ENCODE measurements at regions not wholly inside any gene's neighbourhood (a gene's known extent, or its start where the extent isn't known, plus 50 kb on each side); places are given as distances from the start of the nearest gene placed in this dataset.

DNA sequence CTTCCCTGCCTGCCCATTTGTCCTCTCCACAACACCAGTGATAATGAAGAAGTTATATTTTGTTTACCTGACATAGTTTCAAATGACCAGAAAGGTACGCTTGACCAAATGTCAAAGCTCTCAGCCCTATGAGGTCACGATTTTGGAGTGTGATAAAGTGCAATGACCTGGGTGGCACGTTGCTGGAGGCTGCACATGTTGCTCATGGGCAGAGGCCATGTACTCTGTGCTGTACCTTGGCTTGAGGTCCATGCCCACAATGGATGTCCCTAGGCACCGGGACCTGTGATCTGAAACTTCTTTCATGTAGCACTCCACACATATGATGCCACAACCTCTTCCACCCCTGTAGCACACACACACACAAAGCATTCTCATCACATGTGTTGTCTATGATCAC, 164.0 kb upstream of the HEY2 start:
- no peaks in the 10 kb centered on the region for H3K79me1 ChIP-seq (ENCODE audit: low read depth, low read length)
- FAIRE-seq = no peak
- CTCF ChIA-PET (ENCODE audit: partially characterized antibody) = interaction anchor here (0.6 to 1.2 kb wide), 3 partner anchors 15 to 82 kb away, joined by 3 to 8 read pairs (median 3); no protein-coding TSS in a partner anchor
- no peak for TF ChIP-seq GABPA (IDR thresholded peaks at IDR 0.05; ENCODE audit: borderline replicate concordance, insufficient read depth, low read length)
- TF ChIP-seq, protein P1, sequence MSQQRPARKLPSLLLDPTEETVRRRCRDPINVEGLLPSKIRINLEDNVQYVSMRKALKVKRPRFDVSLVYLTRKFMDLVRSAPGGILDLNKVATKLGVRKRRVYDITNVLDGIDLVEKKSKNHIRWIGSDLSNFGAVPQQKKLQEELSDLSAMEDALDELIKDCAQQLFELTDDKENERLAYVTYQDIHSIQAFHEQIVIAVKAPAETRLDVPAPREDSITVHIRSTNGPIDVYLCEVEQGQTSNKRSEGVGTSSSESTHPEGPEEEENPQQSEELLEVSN (IDR thresholded peaks at IDR 0.05) = no peak
- TF ChIP-seq TAF1 (IDR thresholded peaks at IDR 0.05; ENCODE audit: low read depth, low read length) = no peak
- no peak for TF ChIP-seq YY1 (IDR thresholded peaks at IDR 0.05; ENCODE audit: low read depth, low read length)
- no peak for TF ChIP-seq SRF (IDR thresholded peaks at IDR 0.05; ENCODE audit: low read depth, low read length)
- TF ChIP-seq CHD2 (IDR thresholded peaks at IDR 0.05; ENCODE audit: low read length) = no peak
- TF ChIP-seq KDM1A (IDR thresholded peaks at IDR 0.05; ENCODE audit: borderline replicate concordance, low read length) = no peak
- TF ChIP-seq GTF2F1 (IDR thresholded peaks at IDR 0.05; ENCODE audit: borderline replicate concordance, low read depth, low read length) = no peak
- TF ChIP-seq, protein P2, sequence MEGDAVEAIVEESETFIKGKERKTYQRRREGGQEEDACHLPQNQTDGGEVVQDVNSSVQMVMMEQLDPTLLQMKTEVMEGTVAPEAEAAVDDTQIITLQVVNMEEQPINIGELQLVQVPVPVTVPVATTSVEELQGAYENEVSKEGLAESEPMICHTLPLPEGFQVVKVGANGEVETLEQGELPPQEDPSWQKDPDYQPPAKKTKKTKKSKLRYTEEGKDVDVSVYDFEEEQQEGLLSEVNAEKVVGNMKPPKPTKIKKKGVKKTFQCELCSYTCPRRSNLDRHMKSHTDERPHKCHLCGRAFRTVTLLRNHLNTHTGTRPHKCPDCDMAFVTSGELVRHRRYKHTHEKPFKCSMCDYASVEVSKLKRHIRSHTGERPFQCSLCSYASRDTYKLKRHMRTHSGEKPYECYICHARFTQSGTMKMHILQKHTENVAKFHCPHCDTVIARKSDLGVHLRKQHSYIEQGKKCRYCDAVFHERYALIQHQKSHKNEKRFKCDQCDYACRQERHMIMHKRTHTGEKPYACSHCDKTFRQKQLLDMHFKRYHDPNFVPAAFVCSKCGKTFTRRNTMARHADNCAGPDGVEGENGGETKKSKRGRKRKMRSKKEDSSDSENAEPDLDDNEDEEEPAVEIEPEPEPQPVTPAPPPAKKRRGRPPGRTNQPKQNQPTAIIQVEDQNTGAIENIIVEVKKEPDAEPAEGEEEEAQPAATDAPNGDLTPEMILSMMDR (IDR thresholded peaks at IDR 0.05; ENCODE audit: control extremely low read depth in 1 of 3, insufficient read depth in 1 of 3, low read depth in 1 of 3, low read length in 3 of 3) = no peak
- TF ChIP-seq RFX5 (IDR thresholded peaks at IDR 0.05; ENCODE audit: borderline replicate concordance, low read depth, low read length) = no peak
- no peak for TF ChIP-seq SIX5 (IDR thresholded peaks at IDR 0.05; ENCODE audit: low read depth, low read length)
- TF ChIP-seq BACH1 (IDR thresholded peaks at IDR 0.05; ENCODE audit: low read length) = no peak

More for the DNA sequence above, 164.0 kb upstream of the HEY2 start:
- H3K23ac ChIP-seq (ENCODE audit: insufficient read length) = no peak overlapping the region
- no peaks in the 10 kb centered on the region for H3K27me3 ChIP-seq (replicated peaks in 1 of 4; ENCODE audit: control insufficient read depth in 3 of 4, extremely low read depth in 1 of 4, insufficient read depth in 3 of 4, low read length in 3 of 4)
- no peak overlapping the region for H4K8ac ChIP-seq (ENCODE audit: extremely low read depth, insufficient read depth, low read length)
- H3K79me2 ChIP-seq (ENCODE audit: control insufficient read depth in 1 of 2, insufficient read depth in 2 of 2, low read length in 2 of 2) = no peaks in the 10 kb centered on the region
- peaks cover 0 to 12% (median 7%) of the 10 kb centered on the region in 4 experiments; a peak in 4 of 7 replicates for H3K4me1 ChIP-seq (replicated peaks in 1 of 4; ENCODE audit: control insufficient read depth in 3 of 4, insufficient read depth in 4 of 4, low read length in 3 of 4)
- H3K4me3 ChIP-seq (ENCODE audit: extremely low read depth in 1 of 4, insufficient read depth in 2 of 4, low read depth in 3 of 4, low read length in 4 of 4) = no peak overlapping the region
- peak overlapping the region; percentile 93 for H2BK12ac ChIP-seq (ENCODE audit: low read depth, low read length)
- H3K9me3 ChIP-seq (ENCODE audit: insufficient read depth in 2 of 2, low read depth in 1 of 2, low read length in 1 of 2) = no peaks in the 10 kb centered on the region; a peak in 1 of 4 replicates
- H4K20me1 ChIP-seq (replicated peaks in 1 of 2; ENCODE audit: control insufficient read depth in 1 of 2, insufficient read depth in 2 of 2, low read length in 2 of 2) = no peaks in the 10 kb centered on the region
- POLR2A ChIA-PET (ENCODE audit: partially characterized antibody) = no interaction called here
- no peak overlapping the region; the same call in 1 of the 2 replicates for H3K18ac ChIP-seq (ENCODE audit: extremely low read depth, low read length)
- H3K23me2 ChIP-seq (ENCODE audit: low read depth, low read length) = no peaks in the 10 kb centered on the region
- peak overlapping the region; percentile 46; the same call in 1 of the 2 replicates for H2BK5ac ChIP-seq (ENCODE audit: low read depth, low read length)
- H2AFZ ChIP-seq (ENCODE audit: low read length) = no peak overlapping the region
- H3K36me3 ChIP-seq (ENCODE audit: control insufficient read depth in 2 of 4, insufficient read depth in 4 of 4, low read length in 3 of 4) = no peaks in the 10 kb centered on the region
- peak overlapping the region; percentile 5 for H4K5ac ChIP-seq (ENCODE audit: insufficient read length, low read depth, low read length)
- peak overlapping the region; percentile 79 for H3K4ac ChIP-seq (replicated peaks; ENCODE audit: insufficient read length, low read depth, low read length)
- peak overlapping the region; percentile 79; the same call in 1 of the 2 replicates for H2AK5ac ChIP-seq (ENCODE audit: low read depth, low read length)
- peak overlapping the region; percentile 66 for H2BK120ac ChIP-seq (replicated peaks; ENCODE audit: low read depth, low read length)
- H3K27ac ChIP-seq (ENCODE audit: low read depth, low read length) = no peak overlapping the region
- no peak overlapping the region for H2BK15ac ChIP-seq (ENCODE audit: low read length)
- no peak overlapping the region for H3K4me2 ChIP-seq (ENCODE audit: insufficient read depth in 1 of 2, low read depth in 2 of 2, low read length in 2 of 2)
- H2BK20ac ChIP-seq (ENCODE audit: low read length) = peak overlapping the region; percentile 49; the same call in 1 of the 2 replicates
- 89% methylated on average over 4 of the region's 4 CpGs; no CpG with 5 or more reads in 1 of the 2 experiments for WGBS, 2 experiments (ENCODE audit: extremely low coverage in 1 of 2, insufficient coverage in 1 of 2, insufficient read length in 1 of 2, insufficient replicate concordance in 2 of 2, low coverage in 1 of 2, low lambda C conversion rate in 2 of 2, missing lambda C conversion rate in 1 of 2)
- H3K9ac ChIP-seq (replicated peaks in 1 of 4; ENCODE audit: extremely low read depth in 1 of 4, low read depth in 3 of 4, low read length in 3 of 4) = no peak overlapping the region
- H4K91ac ChIP-seq (replicated peaks; ENCODE audit: insufficient read length, low read length) = peak overlapping the region; percentile 84
- no peak overlapping the region for H3K14ac ChIP-seq (ENCODE audit: insufficient read length)
- no peak overlapping the region for H3K56ac ChIP-seq (replicated peaks; ENCODE audit: insufficient read length, low read depth, low read length)
- DNase-seq (ENCODE audit: low read depth in 1 of 2, low spot score in 2 of 2) = no peak

Measured in H1 (cell line).